Uterus (tissue), 2 donors: ENCODE measurements at regions not wholly inside any gene's neighbourhood (a gene's known extent, or its start where the extent isn't known, plus 50 kb on each side); places are given as distances from the start of the nearest gene placed in this dataset.

Source experiments
- POLR2A ChIP-seq, 2 donors: fragments of 450-650 bp; IDR thresholded peaks; one replicate each; pipeline ENCODE4 v1.6.1; 2016; ENCODE audit warnings: antibody characterized with exemption in 2 of 2, mild to moderate bottlenecking in 1 of 2, moderate library complexity in 1 of 2
- TF ChIP-seq, protein P1 (sequence below), 4 experiments: fragments of 200-600 bp in 2 of 4; fragments of 450-650 bp in 2 of 4; sonication (generic) in 2 of 4; IDR thresholded peaks; one replicate each; pipeline ENCODE4 v1.5.1; 2016 to 2019; ENCODE audit warnings: antibody characterized with exemption in 4 of 4, mild to moderate bottlenecking in 2 of 4, moderate library complexity in 1 of 4

DNA sequence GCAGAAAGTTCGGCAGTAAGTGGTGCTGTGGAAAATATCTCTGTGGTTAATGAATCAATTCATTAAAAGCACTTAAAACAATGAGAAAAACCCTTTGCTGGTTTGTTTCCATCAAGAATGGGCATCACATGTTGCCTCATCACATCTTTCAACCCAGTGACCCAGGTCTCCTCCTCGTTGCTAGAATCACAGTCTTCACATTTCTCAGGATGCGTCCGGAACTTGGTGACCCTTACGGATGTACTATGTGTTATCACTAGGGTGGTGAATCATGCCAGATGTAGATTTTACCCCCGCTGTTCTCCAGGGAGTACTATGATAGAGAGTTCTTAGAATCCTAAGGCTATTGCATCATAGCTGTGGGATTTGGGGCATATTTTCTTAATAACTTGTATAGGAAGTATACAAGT is 217.9 kb upstream of the KLF4 start:
- TF ChIP-seq POLR2A (IDR thresholded peaks at IDR 0.05), result no peak
- TF ChIP-seq, protein P1, sequence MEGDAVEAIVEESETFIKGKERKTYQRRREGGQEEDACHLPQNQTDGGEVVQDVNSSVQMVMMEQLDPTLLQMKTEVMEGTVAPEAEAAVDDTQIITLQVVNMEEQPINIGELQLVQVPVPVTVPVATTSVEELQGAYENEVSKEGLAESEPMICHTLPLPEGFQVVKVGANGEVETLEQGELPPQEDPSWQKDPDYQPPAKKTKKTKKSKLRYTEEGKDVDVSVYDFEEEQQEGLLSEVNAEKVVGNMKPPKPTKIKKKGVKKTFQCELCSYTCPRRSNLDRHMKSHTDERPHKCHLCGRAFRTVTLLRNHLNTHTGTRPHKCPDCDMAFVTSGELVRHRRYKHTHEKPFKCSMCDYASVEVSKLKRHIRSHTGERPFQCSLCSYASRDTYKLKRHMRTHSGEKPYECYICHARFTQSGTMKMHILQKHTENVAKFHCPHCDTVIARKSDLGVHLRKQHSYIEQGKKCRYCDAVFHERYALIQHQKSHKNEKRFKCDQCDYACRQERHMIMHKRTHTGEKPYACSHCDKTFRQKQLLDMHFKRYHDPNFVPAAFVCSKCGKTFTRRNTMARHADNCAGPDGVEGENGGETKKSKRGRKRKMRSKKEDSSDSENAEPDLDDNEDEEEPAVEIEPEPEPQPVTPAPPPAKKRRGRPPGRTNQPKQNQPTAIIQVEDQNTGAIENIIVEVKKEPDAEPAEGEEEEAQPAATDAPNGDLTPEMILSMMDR (IDR thresholded peaks at IDR 0.05), result no peak
